ENCODE measurements at regions not wholly inside any gene's neighbourhood (a gene's known extent, or its start where the extent isn't known, plus 50 kb on each side); places are given as distances from the start of the nearest gene placed in this dataset.
"Not testable (repeated sequence)": the region's sequence is repeated elsewhere in the genome, so short reads cannot be mapped to it uniquely, and the experiment has no call there.

- peaks cover 0 to 12% (median 0%) of the 10 kb centered on the region in 8 donors for H3K9me3 ChIP-seq
- H3K27me3 ChIP-seq (replicated peaks in 1 of 7), result no peaks in the 10 kb centered on the region
- no peaks in the 10 kb centered on the region for H3K36me3 ChIP-seq
- no peak overlapping the region for H3K4me3 ChIP-seq
- no peak for DNase-seq
- no peak overlapping the region for H3K27ac ChIP-seq
- TF ChIP-seq POLR2AphosphoS5 (IDR thresholded peaks at IDR 0.05), result no peak
- TF ChIP-seq CTCF (IDR thresholded peaks at IDR 0.05 in 8 of 11, conservative IDR thresholded peaks at IDR 0.05 in 3 of 11), result no peak
- TF ChIP-seq POLR2A (IDR thresholded peaks at IDR 0.05), result no peak
- WGBS, 5 donors, result 49 to 74% (median 71%) methylated on average over 2 of the region's 2 CpGs
- intact Hi-C loops (cut with DNase I; ENCODE audit: low total_unique reads), result no loop called here
- no peaks in the 10 kb centered on the region for H3K4me1 ChIP-seq
Measured at GRCh38 chr4:134073711-134074110, 127.9 kb downstream of the PABPC4L start.

- H3K36me3 ChIP-seq, result no peaks in the 10 kb centered on the region
- no peak for DNase-seq
- no peaks in the 10 kb centered on the region for H3K4me1 ChIP-seq
- no peaks in the 10 kb centered on the region for H3K27me3 ChIP-seq (replicated peaks in 1 of 7)
- peaks cover 0 to 12% (median 0%) of the 10 kb centered on the region in 8 donors for H3K9me3 ChIP-seq
- no peak overlapping the region for H3K27ac ChIP-seq
- no peak overlapping the region for H3K4me3 ChIP-seq
- intact Hi-C loops (cut with DNase I; ENCODE audit: low total_unique reads), result no loop called here
- no peak for TF ChIP-seq CTCF (IDR thresholded peaks at IDR 0.05 in 8 of 11, conservative IDR thresholded peaks at IDR 0.05 in 3 of 11)
- TF ChIP-seq POLR2AphosphoS5 (IDR thresholded peaks at IDR 0.05), result no peak
- TF ChIP-seq POLR2A (IDR thresholded peaks at IDR 0.05), result no peak
Measured at GRCh38 chr4:134072137-134072536, 129.5 kb downstream of the PABPC4L start.

- no peaks in the 10 kb centered on the region for H3K36me3 ChIP-seq
- WGBS, 5 donors, result 85 to 95% (median 91%) methylated on average over 5 to 6 of the region's 6 CpGs
- TF ChIP-seq POLR2AphosphoS5 (IDR thresholded peaks at IDR 0.05) (no peak), POLR2A (IDR thresholded peaks at IDR 0.05) (no peak), CTCF (IDR thresholded peaks at IDR 0.05 in 8 of 11, conservative IDR thresholded peaks at IDR 0.05 in 3 of 11) (no peak)
- H3K27ac ChIP-seq, result no peak overlapping the region
- intact Hi-C loops (cut with DNase I; ENCODE audit: low total_unique reads), result no loop called here
- no peak for DNase-seq
- no peaks in the 10 kb centered on the region for H3K27me3 ChIP-seq (replicated peaks in 1 of 7)
- H3K4me1 ChIP-seq, result no peaks in the 10 kb centered on the region
- H3K9me3 ChIP-seq, result peaks cover 0 to 12% (median 0%) of the 10 kb centered on the region in 8 donors
- no peak overlapping the region for H3K4me3 ChIP-seq
Measured at GRCh38 chr4:134070174-134070573, 131.4 kb downstream of the PABPC4L start.

- WGBS, 5 donors, result 79 to 98% (median 88%) methylated on average over 3 of the region's 3 CpGs
- TF ChIP-seq CTCF (IDR thresholded peaks at IDR 0.05 in 8 of 11, conservative IDR thresholded peaks at IDR 0.05 in 3 of 11) (no peak), POLR2A (IDR thresholded peaks at IDR 0.05) (no peak), POLR2AphosphoS5 (IDR thresholded peaks at IDR 0.05) (no peak)
- H3K27me3 ChIP-seq (replicated peaks in 1 of 7), result no peaks in the 10 kb centered on the region
- intact Hi-C loops (cut with DNase I; ENCODE audit: low total_unique reads), result no loop called here
- no peak overlapping the region for H3K27ac ChIP-seq
- no peaks in the 10 kb centered on the region for H3K36me3 ChIP-seq
- peaks cover 0 to 12% (median 0%) of the 10 kb centered on the region in 8 donors for H3K9me3 ChIP-seq
- no peaks in the 10 kb centered on the region for H3K4me1 ChIP-seq
- no peak for DNase-seq
- no peak overlapping the region for H3K4me3 ChIP-seq
Measured at GRCh38 chr4:134057356-134057755, 144.2 kb downstream of the PABPC4L start.

GRCh38 chr4:134046221-134046620 lies 155.4 kb downstream of the PABPC4L start:
- 81 to 88% (median 87%) methylated on average over 6 of the region's 6 CpGs for WGBS, 5 donors
- DNase-seq; H3K4me3 ChIP-seq; H3K36me3 ChIP-seq; H3K27ac ChIP-seq; H3K4me1 ChIP-seq; H3K27me3 ChIP-seq (replicated peaks in 1 of 7); H3K9me3 ChIP-seq; intact Hi-C loops (cut with DNase I; ENCODE audit: low total_unique reads): not testable (repeated sequence)
